ENCODE measurements at regions not wholly inside any gene's neighbourhood (a gene's known extent, or its start where the extent isn't known, plus 50 kb on each side); places are given as distances from the start of the nearest gene placed in this dataset.

GRCh38 chr3:181464033-181464694, 247.6 kb upstream of the SOX2 start:
- WGBS, 2 donors = 83 to 84% methylated on average over 6 of the region's 6 CpGs
- H3K27me3 ChIP-seq = no peaks in the 10 kb centered on the region
- no peaks in the 10 kb centered on the region for H3K36me3 ChIP-seq (ENCODE audit: low read depth, missing control alignments)
- H3K4me1 ChIP-seq = peaks cover 5% of the 10 kb centered on the region
- no peak overlapping the region for H3K4me3 ChIP-seq
- no peak for TF ChIP-seq POLR2A (IDR thresholded peaks at IDR 0.05)
- no peak for TF ChIP-seq CTCF (IDR thresholded peaks at IDR 0.05)
- H3K27ac ChIP-seq = no peak overlapping the region
- H3K9me3 ChIP-seq = no peaks in the 10 kb centered on the region
- intact Hi-C loops (cut with DNase I; ENCODE audit: low total_unique reads) = no loop called here
- no peak for DNase-seq

GRCh38 chr3:181461381-181461780, 250.3 kb upstream of the SOX2 start:
- H3K27me3 ChIP-seq = no peaks in the 10 kb centered on the region
- WGBS, 2 donors = 89 to 91% methylated on average over 5 of the region's 5 CpGs
- H3K9me3 ChIP-seq = no peaks in the 10 kb centered on the region
- no peak overlapping the region for H3K4me3 ChIP-seq
- intact Hi-C loops (cut with DNase I; ENCODE audit: low total_unique reads) = no loop called here
- H3K4me1 ChIP-seq = peaks cover 9% of the 10 kb centered on the region
- no peak overlapping the region for H3K27ac ChIP-seq
- DNase-seq = no peak
- no peaks in the 10 kb centered on the region for H3K36me3 ChIP-seq (ENCODE audit: low read depth, missing control alignments)
- no peak for TF ChIP-seq CTCF (IDR thresholded peaks at IDR 0.05)
- TF ChIP-seq POLR2A (IDR thresholded peaks at IDR 0.05) = no peak

GRCh38 chr3:181459516-181459915, 252.2 kb upstream of the SOX2 start:
- H3K27ac ChIP-seq = peak overlapping the region; percentile 37 to 64
- WGBS, 2 donors = 70 to 73% methylated on average over 2 of the region's 2 CpGs
- intact Hi-C loops (cut with DNase I; ENCODE audit: low total_unique reads) = no loop called here

GRCh38 chr3:181458857-181459256, 252.9 kb upstream of the SOX2 start:
- no peaks in the 10 kb centered on the region for H3K9me3 ChIP-seq
- H3K4me3 ChIP-seq = no peak overlapping the region
- peaks cover 9% of the 10 kb centered on the region for H3K4me1 ChIP-seq
- no peaks in the 10 kb centered on the region for H3K27me3 ChIP-seq
- H3K27ac ChIP-seq = peak overlapping the region; percentile 37 to 64
- peak; percentile 23 for DNase-seq
- TF ChIP-seq POLR2A (IDR thresholded peaks at IDR 0.05) = no peak
- no peak for TF ChIP-seq CTCF (IDR thresholded peaks at IDR 0.05)
- no peaks in the 10 kb centered on the region for H3K36me3 ChIP-seq (ENCODE audit: low read depth, missing control alignments)
- intact Hi-C loops (cut with DNase I; ENCODE audit: low total_unique reads) = no loop called here

More at GRCh38 chr3:181459516-181459915, 252.2 kb upstream of the SOX2 start:
- H3K9me3 ChIP-seq = no peaks in the 10 kb centered on the region
- H3K27me3 ChIP-seq = no peaks in the 10 kb centered on the region
- DNase-seq = no peak
- TF ChIP-seq POLR2A (IDR thresholded peaks at IDR 0.05) (no peak), CTCF (IDR thresholded peaks at IDR 0.05) (no peak)
- peaks cover 9% of the 10 kb centered on the region for H3K4me1 ChIP-seq
- no peaks in the 10 kb centered on the region for H3K36me3 ChIP-seq (ENCODE audit: low read depth, missing control alignments)
- H3K4me3 ChIP-seq = no peak overlapping the region

- TF ChIP-seq CTCF (IDR thresholded peaks at IDR 0.05) (no peak), POLR2A (IDR thresholded peaks at IDR 0.05) (no peak)
- Histone ChIP-seq H3K4me1 (peaks cover 9% of the 10 kb centered on the region), H3K4me3 (no peak overlapping the region), H3K27ac (peak overlapping the region; percentile 9 to 37), H3K9me3 (no peaks in the 10 kb centered on the region), H3K27me3 (no peaks in the 10 kb centered on the region), H3K36me3 (ENCODE audit: low read depth, missing control alignments) (no peaks in the 10 kb centered on the region)
- DNase-seq = no peak
- intact Hi-C loops (cut with DNase I; ENCODE audit: low total_unique reads) = no loop called here
- 65 to 66% methylated on average over 4 of the region's 4 CpGs for WGBS, 2 donors
These were observed 254.0 kb upstream of the SOX2 start for GRCh38 chr3:181457756-181458155.

Measured in testis (tissue), 2 donors.